Hepatocyte (in vitro differentiated cells): ENCODE measurements at regions not wholly inside any gene's neighbourhood (a gene's known extent, or its start where the extent isn't known, plus 50 kb on each side); places are given as distances from the start of the nearest gene placed in this dataset.

Experiments
- DNase-seq: peaks from one replicate; pipeline ENCODE4 v3.0.0-alpha.2; 2016; ENCODE audit warnings: low spot score
- H2AFZ ChIP-seq: fragments of 200-600 bp; sonication (generic); 2 replicates; pipeline ENCODE4 v1.6.0; 2016; ENCODE audit warnings: antibody characterized with exemption, mild to moderate bottlenecking
- H3K27ac ChIP-seq: fragments of 200-600 bp; sonication (generic); 2 replicates; pipeline ENCODE4 v1.5.1; 2016; ENCODE audit warnings: mild to moderate bottlenecking
- H3K27me3 ChIP-seq: fragments of 200-600 bp; sonication (generic); 2 replicates; pipeline ENCODE4 v1.6.1; 2016
- H3K36me3 ChIP-seq: fragments of 200-600 bp; sonication (generic); replicated peaks from 2 replicates; pipeline ENCODE4 v1.5.1; 2016; ENCODE audit warnings: low read depth; ENCODE audit not compliant: insufficient read depth
- H3K4me1 ChIP-seq: fragments of 200-600 bp; sonication (generic); 2 replicates; pipeline ENCODE4 v1.5.1; 2016; ENCODE audit warnings: mild to moderate bottlenecking, moderate library complexity; ENCODE audit not compliant: insufficient read depth
- H3K4me2 ChIP-seq: fragments of 200-600 bp; sonication (generic); 2 replicates; pipeline ENCODE4 v1.6.0; 2016
- H3K4me3 ChIP-seq: fragments of 200-600 bp; sonication (generic); 2 replicates; pipeline ENCODE4 v1.5.1; 2016; ENCODE audit warnings: mild to moderate bottlenecking
- H3K79me2 ChIP-seq: fragments of 200-600 bp; sonication (generic); 2 replicates; pipeline ENCODE4 v1.6.0; 2017; ENCODE audit warnings: mild to moderate bottlenecking
- H3K9me2 ChIP-seq: fragments of 200-600 bp; sonication (generic); replicated peaks from 2 replicates; pipeline ENCODE4 v1.6.0; 2017; ENCODE audit warnings: mild to moderate bottlenecking; ENCODE audit not compliant: insufficient read depth
- H3K9me3 ChIP-seq: fragments of 200-600 bp; sonication (generic); 2 replicates; pipeline ENCODE4 v1.5.1; 2016; ENCODE audit warnings: low read depth, mild to moderate bottlenecking
- H4K20me1 ChIP-seq: fragments of 200-600 bp; sonication (generic); 2 replicates; pipeline ENCODE4 v1.6.0; 2016; ENCODE audit warnings: mild to moderate bottlenecking; ENCODE audit not compliant: insufficient read depth, poor library complexity, severe bottlenecking
- CTCF ChIP-seq: fragments of 200-600 bp; sonication (generic); IDR thresholded peaks from 2 replicates; pipeline ENCODE4 v1.5.1; 2016; ENCODE audit warnings: antibody characterized with exemption, mild to moderate bottlenecking; ENCODE audit not compliant: poor library complexity
- EZH2 ChIP-seq: fragments of 200-600 bp; sonication (generic); IDR thresholded peaks from 2 replicates; pipeline ENCODE4 v1.6.1; 2016; ENCODE audit warnings: antibody characterized with exemption, mild to moderate bottlenecking, borderline replicate concordance
- EZH2phosphoT487 ChIP-seq: fragments of 200-600 bp; sonication (generic); IDR thresholded peaks from one replicate; pipeline ENCODE4 v1.6.1; 2018; ENCODE audit warnings: antibody characterized with exemption, mild to moderate bottlenecking, low read depth, moderate library complexity; ENCODE audit not compliant: unreplicated experiment, severe bottlenecking
- WGBS: methylation state at CpG from one replicate; pipeline ENCODE4 v1.1.6; 2016; ENCODE audit warnings: low lambda C conversion rate; ENCODE audit errors: missing lambda C conversion rate; 5-methylcytosine and 5-hydroxymethylcytosine counted together

DNA sequence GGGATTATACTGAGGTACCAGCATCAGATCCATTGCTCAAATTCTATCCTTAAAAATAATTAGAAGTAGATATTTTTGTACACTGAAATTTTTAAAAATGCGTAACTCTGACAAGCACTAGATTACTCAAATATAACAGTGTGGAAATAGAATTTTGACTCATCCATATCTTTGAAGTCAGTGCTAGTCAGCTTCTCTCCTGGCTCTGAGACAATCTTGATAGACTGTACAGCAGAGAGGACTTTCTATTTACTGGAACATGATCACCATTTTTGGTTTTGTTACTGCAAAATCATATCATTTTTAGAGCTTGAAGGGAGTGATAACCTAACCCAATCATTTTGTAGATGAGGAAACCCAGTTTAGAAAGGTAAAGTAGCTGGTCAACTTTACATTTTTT is 195.0 kb downstream of the MTERF1 start:
- 78% methylated on average over 1 of the region's 1 CpG for WGBS
- TF ChIP-seq EZH2, result no peak
- no peaks in the 10 kb centered on the region for H3K27me3 ChIP-seq
- no peak overlapping the region for H2AFZ ChIP-seq
- peaks cover 3% of the 10 kb centered on the region for H3K4me1 ChIP-seq
- no peak overlapping the region for H3K27ac ChIP-seq
- no peak for DNase-seq
- no peaks in the 10 kb centered on the region for H3K9me3 ChIP-seq
- H3K4me2 ChIP-seq, result no peak overlapping the region
- H3K9me2 ChIP-seq, result no peaks in the 10 kb centered on the region
- H3K36me3 ChIP-seq, result no peaks in the 10 kb centered on the region
- no peaks in the 10 kb centered on the region for H4K20me1 ChIP-seq
- no peak overlapping the region for H3K4me3 ChIP-seq
- H3K79me2 ChIP-seq, result no peaks in the 10 kb centered on the region

DNA sequence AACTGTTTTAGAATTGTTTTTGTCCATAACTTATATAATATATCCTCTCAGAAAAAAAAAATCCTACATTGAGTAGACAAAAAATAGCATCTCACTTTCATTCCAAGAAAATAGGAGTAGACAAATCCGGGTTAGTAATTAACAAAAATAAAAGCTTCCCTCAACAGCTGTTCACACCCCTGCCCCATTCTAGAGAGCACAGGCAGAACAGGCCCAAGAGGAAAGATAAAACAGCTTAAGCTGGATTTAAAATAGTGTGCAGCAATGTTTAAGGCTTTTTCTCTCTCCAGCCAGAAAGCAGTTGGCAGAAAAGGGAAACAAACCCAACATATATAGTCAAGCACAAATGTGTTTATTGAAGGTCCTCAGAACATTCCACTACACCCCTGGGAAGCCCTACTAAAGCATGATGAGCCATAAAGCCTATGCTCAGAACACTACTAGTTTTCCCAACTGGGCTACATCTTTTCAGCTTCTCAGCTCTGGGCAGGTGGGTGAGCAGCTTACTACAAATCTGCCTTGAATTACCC is 189.9 kb downstream of the MTERF1 start:
- H3K36me3 ChIP-seq, result no peaks in the 10 kb centered on the region
- no peaks in the 10 kb centered on the region for H3K9me3 ChIP-seq
- H3K4me2 ChIP-seq, result no peak overlapping the region
- H3K4me3 ChIP-seq, result no peak overlapping the region
- H3K9me2 ChIP-seq, result no peaks in the 10 kb centered on the region
- no peak overlapping the region for H2AFZ ChIP-seq
- H3K27ac ChIP-seq, result no peak overlapping the region
- H3K4me1 ChIP-seq, result no peaks in the 10 kb centered on the region
- no peaks in the 10 kb centered on the region for H3K27me3 ChIP-seq
- 69% methylated on average over 1 of the region's 1 CpG for WGBS
- no peak for DNase-seq
- no peaks in the 10 kb centered on the region for H3K79me2 ChIP-seq
- H4K20me1 ChIP-seq, result no peaks in the 10 kb centered on the region
- no peak for TF ChIP-seq EZH2
- no peak for TF ChIP-seq EZH2phosphoT487

GRCh38 chr7:91691865-91692264 is 188.6 kb downstream of the MTERF1 start:
- no peaks in the 10 kb centered on the region for H3K27me3 ChIP-seq
- H3K9me2 ChIP-seq, result no peaks in the 10 kb centered on the region
- no peak for DNase-seq
- no peaks in the 10 kb centered on the region for H4K20me1 ChIP-seq
- TF ChIP-seq CTCF (no peak), EZH2 (no peak), EZH2phosphoT487 (no peak)
- H2AFZ ChIP-seq, result no peak overlapping the region
- H3K4me3 ChIP-seq, result no peak overlapping the region
- H3K79me2 ChIP-seq, result no peaks in the 10 kb centered on the region
- no peaks in the 10 kb centered on the region for H3K36me3 ChIP-seq
- H3K4me2 ChIP-seq, result no peak overlapping the region
- 91% methylated on average over 6 of the region's 6 CpGs for WGBS
- H3K27ac ChIP-seq, result no peak overlapping the region
- H3K9me3 ChIP-seq, result no peaks in the 10 kb centered on the region
- no peaks in the 10 kb centered on the region for H3K4me1 ChIP-seq

DNA sequence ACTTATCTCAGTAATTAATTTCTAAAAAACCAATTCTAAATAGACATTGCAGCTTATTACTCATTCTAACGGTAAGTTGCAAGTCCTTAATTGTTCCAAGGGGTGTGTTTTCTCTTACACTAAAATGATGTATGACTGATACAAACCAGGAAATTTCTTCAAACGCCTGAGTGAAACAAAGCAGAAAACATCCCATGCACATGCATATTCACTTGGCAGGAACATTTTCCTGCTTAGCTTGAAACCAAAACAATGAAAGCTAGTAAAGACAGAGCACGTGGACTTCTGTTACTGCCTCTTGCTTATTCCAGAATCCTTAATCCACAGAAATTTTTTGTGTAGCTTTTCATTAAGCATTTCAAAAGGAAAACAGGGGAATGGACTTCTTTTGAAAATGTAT is 187.7 kb downstream of the MTERF1 start:
- H3K4me2 ChIP-seq, result no peak overlapping the region

More for the DNA sequence above, 187.7 kb downstream of the MTERF1 start:
- Histone ChIP-seq H3K27ac (no peak overlapping the region), H3K4me3 (no peak overlapping the region), H3K4me1 (no peaks in the 10 kb centered on the region), H3K27me3 (no peaks in the 10 kb centered on the region), H4K20me1 (no peaks in the 10 kb centered on the region), H3K9me3 (no peaks in the 10 kb centered on the region), H3K79me2 (no peaks in the 10 kb centered on the region), H3K9me2 (no peaks in the 10 kb centered on the region), H3K36me3 (no peaks in the 10 kb centered on the region), H2AFZ (no peak overlapping the region)
- TF ChIP-seq CTCF, result no peak
- no peak for TF ChIP-seq EZH2
- TF ChIP-seq EZH2phosphoT487, result no peak
- no peak for DNase-seq
- WGBS, result 41% methylated on average over 3 of the region's 3 CpGs
